Endodermal cell (in vitro differentiated cells): ENCODE measurements at regions not wholly inside any gene's neighbourhood (a gene's known extent, or its start where the extent isn't known, plus 50 kb on each side); places are given as distances from the start of the nearest gene placed in this dataset.

Experiments used
- DNase-seq: peaks from one replicate; pipeline ENCODE4 v3.0.0-alpha.2; 2017
- H3K27ac ChIP-seq: 2 replicates; pipeline ENCODE4 v1.5.1; 2013; ENCODE audit warnings: mild to moderate bottlenecking, low read depth, low read length, moderate library complexity
- H3K27me3 ChIP-seq: 2 replicates; pipeline ENCODE4 v1.6.1; 2013; ENCODE audit warnings: mild to moderate bottlenecking, low read length, moderate library complexity; ENCODE audit not compliant: insufficient read depth, control insufficient read depth, poor library complexity, severe bottlenecking
- H3K36me3 ChIP-seq: 2 replicates; pipeline ENCODE4 v1.7.0; 2013; ENCODE audit warnings: mild to moderate bottlenecking, low read length, moderate library complexity; ENCODE audit not compliant: control insufficient read depth, insufficient read depth
- H3K4me1 ChIP-seq: one replicate; pipeline ENCODE4 v1.7.0; 2013; ENCODE audit warnings: low read length; ENCODE audit not compliant: control insufficient read depth, insufficient read depth
- H3K4me3 ChIP-seq: 2 replicates; pipeline ENCODE4 v1.5.1; 2013; ENCODE audit warnings: mild to moderate bottlenecking, low read length, moderate library complexity
- H3K9ac ChIP-seq: 2 replicates; pipeline ENCODE4 v1.6.1; 2013; ENCODE audit warnings: mild to moderate bottlenecking, low read length, moderate library complexity; ENCODE audit not compliant: poor library complexity, severe bottlenecking; ENCODE audit errors: extremely low read depth
- H3K9me3 ChIP-seq: 2 replicates; pipeline ENCODE4 v1.6.1; 2013; ENCODE audit warnings: mild to moderate bottlenecking, low read length, moderate library complexity; ENCODE audit not compliant: control insufficient read depth
- H3K27ac Mint-ChIP-seq: 2 replicates; pipeline ENCODE4 v1.8.0; 2020; ENCODE audit warnings: mixed read lengths
- H3K27me3 Mint-ChIP-seq: 2 replicates; pipeline ENCODE4 v1.8.0; 2021; ENCODE audit warnings: mild to moderate bottlenecking, mixed read lengths; ENCODE audit not compliant: insufficient read depth
- H3K36me3 Mint-ChIP-seq: 2 replicates; pipeline ENCODE4 v1.8.0; 2020; ENCODE audit warnings: low read depth, mixed read lengths
- H3K4me1 Mint-ChIP-seq: 2 replicates; pipeline ENCODE4 v1.8.0; 2020; ENCODE audit warnings: mixed read lengths
- H3K4me3 Mint-ChIP-seq: 2 replicates; pipeline ENCODE4 v1.8.0; 2020; ENCODE audit warnings: mild to moderate bottlenecking, moderate library complexity, mixed read lengths
- H3K9me3 Mint-ChIP-seq: 2 replicates; pipeline ENCODE4 v1.8.0; 2020; ENCODE audit warnings: mild to moderate bottlenecking, mixed read lengths
- WGBS, 2 experiments: methylation state at CpG; one replicate each; pipeline versions ENCODE4 v1.1.5 to v1.1.7; 2013; ENCODE audit warnings: missing lambda C conversion rate in 2 of 2, mixed read lengths in 1 of 2; ENCODE audit not compliant: insufficient coverage in 1 of 2, insufficient read length in 1 of 2; 5-methylcytosine and 5-hydroxymethylcytosine counted together
- TF ChIP-seq, protein P1 (sequence below): fragments of 200-600 bp; sonication (generic); conservative IDR thresholded peaks from 2 replicates; pipeline ENCODE4 v1.5.0; 2021; ENCODE audit warnings: antibody characterized with exemption, mild to moderate bottlenecking

DNA sequence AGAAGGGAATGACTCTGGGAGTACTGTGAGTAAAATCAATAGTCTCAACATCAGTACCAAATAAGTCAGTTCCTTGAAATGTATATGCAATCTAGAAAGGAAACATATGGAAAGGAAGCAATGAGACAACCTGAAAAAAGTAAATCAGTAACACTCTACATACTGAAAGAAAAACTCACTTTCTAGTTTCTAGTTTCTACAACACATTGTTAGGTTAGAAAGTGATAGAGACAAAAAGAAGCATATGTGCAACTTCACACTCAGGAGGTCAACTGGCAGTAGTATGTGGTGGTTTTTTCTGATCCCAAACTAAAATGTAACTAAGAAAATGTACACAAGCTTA, 156.5 kb upstream of the SOX6 start:
- no peaks in the 10 kb centered on the region for H3K36me3 ChIP-seq
- DNase-seq: no peak
- Mint-ChIP-seq H3K27ac (no peak overlapping the region), H3K4me1 (peaks cover 3% of the 10 kb centered on the region), H3K9me3 (no peaks in the 10 kb centered on the region), H3K36me3 (no peaks in the 10 kb centered on the region), H3K27me3 (peaks cover 10% of the 10 kb centered on the region), H3K4me3 (no peak overlapping the region)
- no peak overlapping the region for H3K4me3 ChIP-seq
- no peaks in the 10 kb centered on the region for H3K27me3 ChIP-seq
- TF ChIP-seq, protein P1, sequence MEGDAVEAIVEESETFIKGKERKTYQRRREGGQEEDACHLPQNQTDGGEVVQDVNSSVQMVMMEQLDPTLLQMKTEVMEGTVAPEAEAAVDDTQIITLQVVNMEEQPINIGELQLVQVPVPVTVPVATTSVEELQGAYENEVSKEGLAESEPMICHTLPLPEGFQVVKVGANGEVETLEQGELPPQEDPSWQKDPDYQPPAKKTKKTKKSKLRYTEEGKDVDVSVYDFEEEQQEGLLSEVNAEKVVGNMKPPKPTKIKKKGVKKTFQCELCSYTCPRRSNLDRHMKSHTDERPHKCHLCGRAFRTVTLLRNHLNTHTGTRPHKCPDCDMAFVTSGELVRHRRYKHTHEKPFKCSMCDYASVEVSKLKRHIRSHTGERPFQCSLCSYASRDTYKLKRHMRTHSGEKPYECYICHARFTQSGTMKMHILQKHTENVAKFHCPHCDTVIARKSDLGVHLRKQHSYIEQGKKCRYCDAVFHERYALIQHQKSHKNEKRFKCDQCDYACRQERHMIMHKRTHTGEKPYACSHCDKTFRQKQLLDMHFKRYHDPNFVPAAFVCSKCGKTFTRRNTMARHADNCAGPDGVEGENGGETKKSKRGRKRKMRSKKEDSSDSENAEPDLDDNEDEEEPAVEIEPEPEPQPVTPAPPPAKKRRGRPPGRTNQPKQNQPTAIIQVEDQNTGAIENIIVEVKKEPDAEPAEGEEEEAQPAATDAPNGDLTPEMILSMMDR: no peak
- no peak overlapping the region for H3K27ac ChIP-seq
- no peak overlapping the region for H3K9ac ChIP-seq
- H3K4me1 ChIP-seq: no peaks in the 10 kb centered on the region
- H3K9me3 ChIP-seq: no peaks in the 10 kb centered on the region

DNA sequence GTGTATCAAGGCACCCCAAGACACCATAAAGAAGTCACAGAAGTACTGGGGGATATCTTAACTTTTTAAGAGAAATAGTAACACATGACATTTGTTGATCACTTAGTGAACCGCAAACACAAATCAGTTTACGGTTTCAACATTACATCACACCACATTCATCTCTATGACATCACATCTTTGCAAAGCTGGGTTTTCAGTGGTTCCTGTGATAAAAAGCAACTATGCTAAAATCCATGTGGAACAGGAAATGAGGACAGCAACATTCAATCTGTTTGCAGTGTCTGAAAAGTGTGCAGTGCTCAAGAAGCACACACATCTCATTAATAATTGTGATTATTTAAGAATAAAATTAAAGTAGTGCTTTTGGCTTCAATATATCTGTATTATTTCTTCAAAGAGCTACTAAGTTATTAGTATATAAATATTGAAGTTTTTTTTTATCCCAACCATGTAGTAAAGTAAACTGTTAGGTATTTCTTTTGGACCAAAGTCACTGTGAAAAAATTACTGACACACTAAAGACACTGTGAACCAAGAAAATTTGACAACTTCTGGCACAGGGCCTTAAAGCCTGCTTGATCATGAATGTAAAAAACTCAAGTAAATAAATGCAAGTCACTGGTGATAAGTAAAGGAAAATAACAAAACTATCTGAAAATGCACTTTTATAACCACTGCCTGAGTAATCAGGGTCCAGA, 156.0 kb upstream of the SOX6 start:
- no peak overlapping the region for H3K4me3 Mint-ChIP-seq
- peaks cover 3% of the 10 kb centered on the region for H3K4me1 Mint-ChIP-seq
- no peaks in the 10 kb centered on the region for H3K36me3 Mint-ChIP-seq
- Histone ChIP-seq H3K4me3 (no peak overlapping the region), H3K9me3 (no peaks in the 10 kb centered on the region), H3K36me3 (no peaks in the 10 kb centered on the region), H3K9ac (no peak overlapping the region), H3K27me3 (no peaks in the 10 kb centered on the region), H3K27ac (no peak overlapping the region), H3K4me1 (no peaks in the 10 kb centered on the region)
- no peak for DNase-seq
- no peak overlapping the region for H3K27ac Mint-ChIP-seq
- peaks cover 16% of the 10 kb centered on the region for H3K27me3 Mint-ChIP-seq
- WGBS, 2 experiments: 97% methylated on average over 2 of the region's 2 CpGs; no CpG with 5 or more reads in 1 of the 2 experiments
- TF ChIP-seq, protein P1: no peak
- H3K9me3 Mint-ChIP-seq: no peaks in the 10 kb centered on the region

DNA sequence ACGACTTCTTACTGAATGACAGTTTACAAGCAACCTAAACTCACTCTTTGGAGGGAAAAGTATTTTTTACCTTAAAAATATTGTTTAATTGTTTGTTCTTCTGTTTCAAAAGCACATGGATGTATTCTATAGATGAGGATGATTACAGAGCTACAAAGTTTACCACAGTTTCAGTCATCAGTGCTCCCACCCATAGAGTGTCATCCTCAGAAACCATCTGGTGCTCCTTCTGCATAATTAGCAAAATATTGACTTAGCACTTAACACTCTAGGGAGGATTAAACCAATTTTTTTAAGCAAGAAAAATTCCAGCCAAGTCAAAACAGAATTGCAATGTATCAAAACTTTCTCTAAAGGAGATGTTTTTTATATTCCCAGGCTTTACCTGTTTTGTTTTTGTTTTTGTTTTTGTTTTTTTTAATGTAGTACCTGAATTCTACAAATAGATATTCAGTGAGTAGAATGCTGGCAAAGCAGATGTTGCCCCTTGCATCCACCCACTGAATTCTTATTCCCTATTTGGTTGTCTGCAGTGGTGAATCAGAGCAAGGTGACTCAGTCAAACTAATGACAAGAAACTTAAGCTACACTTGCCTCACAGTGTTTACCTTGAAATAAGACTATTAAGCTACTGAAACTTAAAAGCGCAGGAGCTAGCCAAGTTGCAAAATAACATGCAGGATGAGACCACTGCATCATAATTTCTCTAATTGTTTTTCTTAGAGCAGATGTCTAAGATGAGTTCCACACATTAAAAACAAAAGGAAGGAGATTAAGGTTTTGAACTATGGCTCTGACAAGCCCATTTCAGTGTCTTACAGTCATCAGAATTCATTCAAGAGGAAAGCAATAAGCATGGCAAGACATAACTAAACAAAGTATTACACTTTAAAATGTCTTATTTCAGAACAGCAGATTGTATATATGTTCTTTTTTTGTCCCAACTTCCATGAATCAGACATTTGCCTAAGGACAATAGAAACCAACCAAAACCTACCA, 155.1 kb upstream of the SOX6 start:
- Histone ChIP-seq H3K27ac (no peak overlapping the region), H3K4me3 (no peak overlapping the region), H3K36me3 (no peaks in the 10 kb centered on the region), H3K9me3 (peaks cover 2% of the 10 kb centered on the region), H3K9ac (no peak overlapping the region), H3K27me3 (no peaks in the 10 kb centered on the region), H3K4me1 (no peaks in the 10 kb centered on the region)
- Mint-ChIP-seq H3K9me3 (peaks cover 6% of the 10 kb centered on the region), H3K4me1 (peaks cover 3% of the 10 kb centered on the region), H3K27ac (no peak overlapping the region), H3K27me3 (peaks cover 24% of the 10 kb centered on the region), H3K4me3 (no peak overlapping the region), H3K36me3 (no peaks in the 10 kb centered on the region)
- no peak for DNase-seq
- WGBS, 2 experiments: 72 to 90% methylated on average over 1 of the region's 2 CpGs
- TF ChIP-seq, protein P1: no peak
